GM23248 (cell line): ENCODE measurements at regions not wholly inside any gene's neighbourhood (a gene's known extent, or its start where the extent isn't known, plus 50 kb on each side); places are given as distances from the start of the nearest gene placed in this dataset.

Experiments used
- EZH2 ChIP-seq: fragments of 200-600 bp; sonication (generic); IDR thresholded peaks from 2 replicates; pipeline ENCODE4 v1.6.1; 2018; ENCODE audit warnings: antibody characterized with exemption, mild to moderate bottlenecking; ENCODE audit not compliant: insufficient read depth, poor library complexity, severe bottlenecking
- EZH2phosphoT487 ChIP-seq: fragments of 200-600 bp; sonication (generic); IDR thresholded peaks from 2 replicates; pipeline ENCODE4 v1.6.1; 2018; ENCODE audit warnings: antibody characterized with exemption, moderate library complexity, mild to moderate bottlenecking, low read depth; ENCODE audit not compliant: insufficient read depth

GRCh38 chr4:8676676-8677075 is 84.1 kb downstream of the CPZ start:
- TF ChIP-seq EZH2 (no peak), EZH2phosphoT487 (no peak)
